ENCODE measurements at regions not wholly inside any gene's neighbourhood (a gene's known extent, or its start where the extent isn't known, plus 50 kb on each side); places are given as distances from the start of the nearest gene placed in this dataset.

GRCh38 chr4:100317032-100317864 lies 127.0 kb upstream of the DDIT4L start:
- Histone ChIP-seq H3K9me2 (replicated peaks; ENCODE audit: low read depth, low read length) (no peaks in the 10 kb centered on the region), H3K9me3 (ENCODE audit: insufficient read depth, low read depth, low read length) (no peaks in the 10 kb centered on the region), H3F3A (ENCODE audit: low read depth) (no peaks in the 10 kb centered on the region), H3K9ac (ENCODE audit: low read depth, low read length, poor library complexity, severe bottlenecking) (no peak overlapping the region), H3K79me2 (ENCODE audit: insufficient read depth, low read length) (no peaks in the 10 kb centered on the region), H4K20me1 (ENCODE audit: insufficient read depth, low read length, poor library complexity, severe bottlenecking) (no peaks in the 10 kb centered on the region), H2AFZ (ENCODE audit: low read length) (no peak overlapping the region), H3K27me3 (ENCODE audit: insufficient read depth, low read length, poor library complexity, severe bottlenecking) (no peaks in the 10 kb centered on the region), H3K4me2 (ENCODE audit: low read depth, low read length, poor library complexity, severe bottlenecking) (no peak overlapping the region), H3K36me3 (ENCODE audit: insufficient read depth, low read length) (no peaks in the 10 kb centered on the region), H3K4me1 (ENCODE audit: insufficient read depth, low read length, poor library complexity, severe bottlenecking) (no peaks in the 10 kb centered on the region), H3K4me3 (ENCODE audit: low read length, poor library complexity, severe bottlenecking) (no peak overlapping the region)
- TF ChIP-seq EZH2phosphoT487 (IDR thresholded peaks at IDR 0.05; ENCODE audit: borderline replicate concordance) = no peak
- TF ChIP-seq, protein P1, sequence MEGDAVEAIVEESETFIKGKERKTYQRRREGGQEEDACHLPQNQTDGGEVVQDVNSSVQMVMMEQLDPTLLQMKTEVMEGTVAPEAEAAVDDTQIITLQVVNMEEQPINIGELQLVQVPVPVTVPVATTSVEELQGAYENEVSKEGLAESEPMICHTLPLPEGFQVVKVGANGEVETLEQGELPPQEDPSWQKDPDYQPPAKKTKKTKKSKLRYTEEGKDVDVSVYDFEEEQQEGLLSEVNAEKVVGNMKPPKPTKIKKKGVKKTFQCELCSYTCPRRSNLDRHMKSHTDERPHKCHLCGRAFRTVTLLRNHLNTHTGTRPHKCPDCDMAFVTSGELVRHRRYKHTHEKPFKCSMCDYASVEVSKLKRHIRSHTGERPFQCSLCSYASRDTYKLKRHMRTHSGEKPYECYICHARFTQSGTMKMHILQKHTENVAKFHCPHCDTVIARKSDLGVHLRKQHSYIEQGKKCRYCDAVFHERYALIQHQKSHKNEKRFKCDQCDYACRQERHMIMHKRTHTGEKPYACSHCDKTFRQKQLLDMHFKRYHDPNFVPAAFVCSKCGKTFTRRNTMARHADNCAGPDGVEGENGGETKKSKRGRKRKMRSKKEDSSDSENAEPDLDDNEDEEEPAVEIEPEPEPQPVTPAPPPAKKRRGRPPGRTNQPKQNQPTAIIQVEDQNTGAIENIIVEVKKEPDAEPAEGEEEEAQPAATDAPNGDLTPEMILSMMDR (conservative IDR thresholded peaks at IDR 0.05; ENCODE audit: low read length) = no peak

DNA sequence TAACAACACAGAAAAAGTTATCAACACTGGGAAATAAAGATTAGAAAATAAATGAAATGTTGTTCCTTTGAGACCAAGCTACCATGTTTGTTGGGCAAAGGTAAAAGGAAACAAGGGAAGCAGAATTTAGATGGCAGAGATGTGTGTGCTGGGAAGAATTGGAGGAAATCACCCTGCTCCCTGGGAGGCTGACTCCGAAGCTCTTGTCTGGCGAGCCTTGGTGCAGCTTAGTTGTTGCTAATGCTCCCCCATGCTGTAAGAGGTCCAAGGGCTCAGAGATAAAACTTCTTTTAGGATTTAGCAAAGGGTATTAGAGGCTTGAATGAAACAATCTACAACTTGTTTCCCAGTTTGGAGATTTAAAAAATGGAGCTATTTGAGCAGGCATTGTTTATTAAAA lies 123.8 kb upstream of the DDIT4L start:
- TF ChIP-seq EZH2phosphoT487 (IDR thresholded peaks at IDR 0.05; ENCODE audit: borderline replicate concordance) = no peak
- TF ChIP-seq, protein P1 (conservative IDR thresholded peaks at IDR 0.05; ENCODE audit: low read length) = no peak

DNA sequence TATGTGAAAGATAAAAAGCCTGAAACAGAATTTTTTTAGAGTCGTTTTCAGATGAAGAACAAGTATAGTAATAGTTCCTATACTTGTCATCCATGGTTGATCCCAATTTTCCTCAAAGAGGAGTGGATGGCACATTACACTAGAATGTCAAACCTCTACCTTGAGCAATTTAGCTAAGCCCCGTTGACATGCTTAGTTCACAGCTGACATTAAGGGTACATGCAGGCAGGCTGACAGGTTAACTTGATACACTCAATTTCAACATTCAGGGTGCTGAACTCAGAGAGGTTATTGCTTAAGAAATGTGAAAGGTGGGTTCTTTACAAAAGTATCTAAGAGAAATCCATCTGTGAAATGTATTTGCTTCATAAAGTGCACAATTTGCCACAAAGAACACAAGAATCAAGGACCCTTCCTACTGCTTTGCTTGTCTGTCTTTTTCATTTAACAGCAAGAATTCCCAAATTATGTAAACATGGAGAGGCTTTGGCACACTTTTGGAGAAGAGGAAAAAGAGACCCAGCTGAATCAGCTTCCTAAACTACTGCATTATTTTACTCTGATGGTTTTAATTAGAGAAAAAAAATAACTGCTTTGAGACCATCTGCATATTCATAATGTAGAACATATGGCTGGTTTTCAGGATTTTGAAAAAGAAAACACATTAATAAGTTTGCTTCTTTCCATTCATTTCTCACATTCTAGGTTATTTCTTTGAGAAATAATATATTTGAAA lies 122.5 kb upstream of the DDIT4L start:
- Histone ChIP-seq H3K9ac (ENCODE audit: low read depth, low read length, poor library complexity, severe bottlenecking) (no peak overlapping the region), H3K79me2 (ENCODE audit: insufficient read depth, low read length) (no peaks in the 10 kb centered on the region), H3K4me2 (ENCODE audit: low read depth, low read length, poor library complexity, severe bottlenecking) (no peak overlapping the region), H3K4me3 (ENCODE audit: low read length, poor library complexity, severe bottlenecking) (no peak overlapping the region), H2AFZ (ENCODE audit: low read length) (no peak overlapping the region; the same call in 1 of the 2 replicates), H4K20me1 (ENCODE audit: insufficient read depth, low read length, poor library complexity, severe bottlenecking) (no peaks in the 10 kb centered on the region), H3K9me2 (replicated peaks; ENCODE audit: low read depth, low read length) (no peaks in the 10 kb centered on the region), H3K9me3 (ENCODE audit: insufficient read depth, low read depth, low read length) (no peaks in the 10 kb centered on the region), H3K36me3 (ENCODE audit: insufficient read depth, low read length) (no peaks in the 10 kb centered on the region), H3F3A (ENCODE audit: low read depth) (no peaks in the 10 kb centered on the region), H3K27me3 (ENCODE audit: insufficient read depth, low read length, poor library complexity, severe bottlenecking) (no peaks in the 10 kb centered on the region), H3K4me1 (ENCODE audit: insufficient read depth, low read length, poor library complexity, severe bottlenecking) (no peaks in the 10 kb centered on the region)
- TF ChIP-seq, protein P1 (conservative IDR thresholded peaks at IDR 0.05; ENCODE audit: low read length) = no peak
- TF ChIP-seq EZH2phosphoT487 (IDR thresholded peaks at IDR 0.05; ENCODE audit: borderline replicate concordance) = no peak

More for the DNA sequence above, 123.8 kb upstream of the DDIT4L start:
- H3K9me3 ChIP-seq (ENCODE audit: insufficient read depth, low read depth, low read length) = no peaks in the 10 kb centered on the region
- no peaks in the 10 kb centered on the region for H3K27me3 ChIP-seq (ENCODE audit: insufficient read depth, low read length, poor library complexity, severe bottlenecking)
- H3K9ac ChIP-seq (ENCODE audit: low read depth, low read length, poor library complexity, severe bottlenecking) = no peak overlapping the region
- H4K20me1 ChIP-seq (ENCODE audit: insufficient read depth, low read length, poor library complexity, severe bottlenecking) = no peaks in the 10 kb centered on the region
- H3K4me3 ChIP-seq (ENCODE audit: low read length, poor library complexity, severe bottlenecking) = no peak overlapping the region
- H3K4me2 ChIP-seq (ENCODE audit: low read depth, low read length, poor library complexity, severe bottlenecking) = no peak overlapping the region
- H3K36me3 ChIP-seq (ENCODE audit: insufficient read depth, low read length) = no peaks in the 10 kb centered on the region
- H3K9me2 ChIP-seq (replicated peaks; ENCODE audit: low read depth, low read length) = no peaks in the 10 kb centered on the region
- H2AFZ ChIP-seq (ENCODE audit: low read length) = no peak overlapping the region
- no peaks in the 10 kb centered on the region for H3K79me2 ChIP-seq (ENCODE audit: insufficient read depth, low read length)
- no peaks in the 10 kb centered on the region for H3K4me1 ChIP-seq (ENCODE audit: insufficient read depth, low read length, poor library complexity, severe bottlenecking)
- H3F3A ChIP-seq (ENCODE audit: low read depth) = no peaks in the 10 kb centered on the region

Measured in Loucy (cell line).